HEK293T (cell line): ENCODE measurements at regions not wholly inside any gene's neighbourhood (a gene's known extent, or its start where the extent isn't known, plus 50 kb on each side); places are given as distances from the start of the nearest gene placed in this dataset.

ENCODE experiments used
- ARNT ChIP-seq: fragments of 450-650 bp; IDR thresholded peaks from 2 replicates; pipeline ENCODE4 v1.6.1; 2017; ENCODE audit warnings: mild to moderate bottlenecking
- BHLHE40 ChIP-seq: fragments of 450-650 bp; IDR thresholded peaks from 2 replicates; pipeline ENCODE4 v1.6.1; 2016; ENCODE audit warnings: mild to moderate bottlenecking, moderate library complexity, borderline replicate concordance
- CTBP1 ChIP-seq: fragments of 450-650 bp; IDR thresholded peaks from 2 replicates; pipeline ENCODE4 v1.6.1; 2016; ENCODE audit warnings: borderline replicate concordance
- FOXA1 ChIP-seq: fragments of 450-650 bp; IDR thresholded peaks from 2 replicates; pipeline ENCODE4 v1.6.1; 2016; ENCODE audit warnings: mild to moderate bottlenecking
- FOXM1 ChIP-seq: fragments of 450-650 bp; IDR thresholded peaks from 2 replicates; pipeline ENCODE4 v1.6.1; 2017; ENCODE audit warnings: mild to moderate bottlenecking, borderline replicate concordance
- HDGF ChIP-seq: fragments of 450-650 bp; IDR thresholded peaks from 2 replicates; pipeline ENCODE4 v1.6.1; 2017; ENCODE audit warnings: antibody characterized with exemption, borderline replicate concordance
- L3MBTL2 ChIP-seq: fragments of 450-650 bp; conservative IDR thresholded peaks from 2 replicates; pipeline ENCODE4 v1.6.1; 2016; ENCODE audit warnings: mild to moderate bottlenecking
- LEF1 ChIP-seq: fragments of 450-650 bp; IDR thresholded peaks from 2 replicates; pipeline ENCODE4 v1.6.1; 2017; ENCODE audit warnings: mild to moderate bottlenecking, borderline replicate concordance
- NFRKB ChIP-seq: fragments of 450-650 bp; IDR thresholded peaks from 2 replicates; pipeline ENCODE4 v1.6.1; 2016; ENCODE audit warnings: mild to moderate bottlenecking, moderate library complexity
- PKNOX1 ChIP-seq: fragments of 450-650 bp; IDR thresholded peaks from 2 replicates; pipeline ENCODE4 v1.6.1; 2016
- SP1 ChIP-seq: fragments of 450-650 bp; IDR thresholded peaks from 2 replicates; pipeline ENCODE4 v1.6.1; 2017
- SUZ12 ChIP-seq: fragments of 450-650 bp; IDR thresholded peaks from 2 replicates; pipeline ENCODE4 v1.6.1; 2016; ENCODE audit warnings: mild to moderate bottlenecking
- TARDBP ChIP-seq: fragments of 450-650 bp; IDR thresholded peaks from 2 replicates; pipeline ENCODE4 v1.6.1; 2016

GRCh38 chr7:86091369-86091768, 552.3 kb upstream of the GRM3 start:
- TF ChIP-seq SP1 (no peak), FOXA1 (no peak), TARDBP (no peak), NFRKB (no peak), BHLHE40 (no peak), PKNOX1 (no peak), SUZ12 (no peak), HDGF (no peak), CTBP1 (no peak), LEF1 (no peak), ARNT (no peak), FOXM1 (no peak), L3MBTL2 (no peak)
